GM21825 (cell line): ENCODE measurements at regions not wholly inside any gene's neighbourhood (a gene's known extent, or its start where the extent isn't known, plus 50 kb on each side); places are given as distances from the start of the nearest gene placed in this dataset.
"Not testable (repeated sequence)": the region's sequence is repeated elsewhere in the genome, so short reads cannot be mapped to it uniquely, and the experiment has no call there.

Experiments used
- ATAC-seq: cut with Tn5 transposase; IDR thresholded peaks from one replicate; pipeline ENCODE4 v1.9.1; 2021; ENCODE audit warnings: mild to moderate bottlenecking, moderate library complexity; ENCODE audit not compliant: unreplicated experiment

GRCh38 chr16:10272250-10272854, 90.1 kb upstream of the GRIN2A start:
- ATAC-seq: not testable (repeated sequence)

GRCh38 chr16:10275214-10275996, 93.2 kb upstream of the GRIN2A start:
- ATAC-seq: peak; percentile 79

- ATAC-seq: no peak
These were observed 95.4 kb upstream of the GRIN2A start for GRCh38 chr16:10277597-10277996.

GRCh38 chr16:10280262-10281170, 98.3 kb upstream of the GRIN2A start:
- no peak for ATAC-seq

GRCh38 chr16:10282367-10282766, 100.1 kb upstream of the GRIN2A start:
- no peak for ATAC-seq

GRCh38 chr16:10283246-10283645, 101.0 kb upstream of the GRIN2A start:
- not testable (repeated sequence) for ATAC-seq

- not testable (repeated sequence) for ATAC-seq
These were observed 95.3 kb upstream of the ATF7IP2 start for GRCh38 chr16:10290467-10291105.

GRCh38 chr16:10292197-10292596, 93.7 kb upstream of the ATF7IP2 start:
- not testable (repeated sequence) for ATAC-seq

- not testable (repeated sequence) for ATAC-seq
These were observed 92.9 kb upstream of the ATF7IP2 start for GRCh38 chr16:10292976-10293375.

GRCh38 chr16:10294153-10294552, 91.7 kb upstream of the ATF7IP2 start:
- ATAC-seq: not testable (repeated sequence)

GRCh38 chr16:10296956-10297340, 88.9 kb upstream of the ATF7IP2 start:
- peak; percentile 18 for ATAC-seq

- ATAC-seq: peak; percentile 95
These were observed 88.4 kb upstream of the ATF7IP2 start for GRCh38 chr16:10297341-10298006.

- ATAC-seq: no peak
These were observed 85.0 kb upstream of the ATF7IP2 start for GRCh38 chr16:10300905-10301304.

- ATAC-seq: not testable (repeated sequence)
These were observed 84.3 kb upstream of the ATF7IP2 start for GRCh38 chr16:10301547-10301946.

- ATAC-seq: no peak
These were observed 79.9 kb upstream of the ATF7IP2 start for GRCh38 chr16:10305912-10306311.

- no peak for ATAC-seq
These were observed 77.3 kb upstream of the ATF7IP2 start for GRCh38 chr16:10308305-10309193.

- ATAC-seq: no peak
These were observed 76.5 kb upstream of the ATF7IP2 start for GRCh38 chr16:10309271-10309932.

- no peak for ATAC-seq
These were observed 73.9 kb upstream of the ATF7IP2 start for GRCh38 chr16:10312008-10312407.
